ENCODE measurements at regions not wholly inside any gene's neighbourhood (a gene's known extent, or its start where the extent isn't known, plus 50 kb on each side); places are given as distances from the start of the nearest gene placed in this dataset.

GRCh38 chr4:178066338-178066941 is 624.2 kb upstream of the AGA start:
- Mint-ChIP-seq H3K36me3 (ENCODE audit: insufficient read depth, unreplicated experiment) (no peaks in the 10 kb centered on the region), H3K27ac (ENCODE audit: low read depth, unreplicated experiment) (no peak overlapping the region), H3K4me1 (ENCODE audit: insufficient read depth, unreplicated experiment) (no peaks in the 10 kb centered on the region), H3K27me3 (ENCODE audit: insufficient read depth, unreplicated experiment) (no peaks in the 10 kb centered on the region), H3K9me3 (ENCODE audit: unreplicated experiment) (no peaks in the 10 kb centered on the region), H3K4me3 (ENCODE audit: unreplicated experiment) (no peak overlapping the region)
- POLR2A ChIA-PET: no interaction called here
- TF ChIP-seq, protein P1, sequence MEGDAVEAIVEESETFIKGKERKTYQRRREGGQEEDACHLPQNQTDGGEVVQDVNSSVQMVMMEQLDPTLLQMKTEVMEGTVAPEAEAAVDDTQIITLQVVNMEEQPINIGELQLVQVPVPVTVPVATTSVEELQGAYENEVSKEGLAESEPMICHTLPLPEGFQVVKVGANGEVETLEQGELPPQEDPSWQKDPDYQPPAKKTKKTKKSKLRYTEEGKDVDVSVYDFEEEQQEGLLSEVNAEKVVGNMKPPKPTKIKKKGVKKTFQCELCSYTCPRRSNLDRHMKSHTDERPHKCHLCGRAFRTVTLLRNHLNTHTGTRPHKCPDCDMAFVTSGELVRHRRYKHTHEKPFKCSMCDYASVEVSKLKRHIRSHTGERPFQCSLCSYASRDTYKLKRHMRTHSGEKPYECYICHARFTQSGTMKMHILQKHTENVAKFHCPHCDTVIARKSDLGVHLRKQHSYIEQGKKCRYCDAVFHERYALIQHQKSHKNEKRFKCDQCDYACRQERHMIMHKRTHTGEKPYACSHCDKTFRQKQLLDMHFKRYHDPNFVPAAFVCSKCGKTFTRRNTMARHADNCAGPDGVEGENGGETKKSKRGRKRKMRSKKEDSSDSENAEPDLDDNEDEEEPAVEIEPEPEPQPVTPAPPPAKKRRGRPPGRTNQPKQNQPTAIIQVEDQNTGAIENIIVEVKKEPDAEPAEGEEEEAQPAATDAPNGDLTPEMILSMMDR (IDR thresholded peaks at IDR 0.05; ENCODE audit: unreplicated experiment): no peak
- CTCF ChIA-PET: no interaction called here
- intact Hi-C loops (cut with micrococcal nuclease): no loop called here
- no peak for DNase-seq (ENCODE audit: unreplicated experiment)
- no TSS peak for BruUV-seq (replicated peaks)

- no TSS peak for BruUV-seq (replicated peaks)
- intact Hi-C loops (cut with micrococcal nuclease): no loop called here
- ChIA-PET POLR2A (no interaction called here), CTCF (no interaction called here)
- TF ChIP-seq, protein P1 (IDR thresholded peaks at IDR 0.05; ENCODE audit: unreplicated experiment): no peak
- Mint-ChIP-seq H3K27ac (ENCODE audit: low read depth, unreplicated experiment) (no peak overlapping the region), H3K9me3 (ENCODE audit: unreplicated experiment) (peaks cover 7% of the 10 kb centered on the region), H3K4me1 (ENCODE audit: insufficient read depth, unreplicated experiment) (peaks cover 11% of the 10 kb centered on the region), H3K4me3 (ENCODE audit: unreplicated experiment) (no peak overlapping the region), H3K27me3 (ENCODE audit: insufficient read depth, unreplicated experiment) (no peaks in the 10 kb centered on the region), H3K36me3 (ENCODE audit: insufficient read depth, unreplicated experiment) (no peaks in the 10 kb centered on the region)
- DNase-seq (ENCODE audit: unreplicated experiment): no peak
Measured at GRCh38 chr4:178068136-178068535, 625.9 kb upstream of the AGA start.

GRCh38 chr4:178070163-178070562 is 627.9 kb upstream of the AGA start:
- ChIA-PET POLR2A (no interaction called here), CTCF (interaction anchor here (0.6 kb wide), 1 partner anchor 33 kb away, joined by 6 read pairs; no protein-coding TSS in a partner anchor)
- DNase-seq (ENCODE audit: unreplicated experiment): no peak
- no peak overlapping the region for H3K27ac Mint-ChIP-seq (ENCODE audit: low read depth, unreplicated experiment)
- TF ChIP-seq, protein P1 (IDR thresholded peaks at IDR 0.05; ENCODE audit: unreplicated experiment): no peak
- intact Hi-C loops (cut with micrococcal nuclease): no loop called here
- peaks cover 7% of the 10 kb centered on the region for H3K9me3 Mint-ChIP-seq (ENCODE audit: unreplicated experiment)
- H3K4me1 Mint-ChIP-seq (ENCODE audit: insufficient read depth, unreplicated experiment): peaks cover 16% of the 10 kb centered on the region
- no peaks in the 10 kb centered on the region for H3K36me3 Mint-ChIP-seq (ENCODE audit: insufficient read depth, unreplicated experiment)
- H3K4me3 Mint-ChIP-seq (ENCODE audit: unreplicated experiment): no peak overlapping the region
- BruUV-seq (replicated peaks): no TSS peak
- no peaks in the 10 kb centered on the region for H3K27me3 Mint-ChIP-seq (ENCODE audit: insufficient read depth, unreplicated experiment)

DNA sequence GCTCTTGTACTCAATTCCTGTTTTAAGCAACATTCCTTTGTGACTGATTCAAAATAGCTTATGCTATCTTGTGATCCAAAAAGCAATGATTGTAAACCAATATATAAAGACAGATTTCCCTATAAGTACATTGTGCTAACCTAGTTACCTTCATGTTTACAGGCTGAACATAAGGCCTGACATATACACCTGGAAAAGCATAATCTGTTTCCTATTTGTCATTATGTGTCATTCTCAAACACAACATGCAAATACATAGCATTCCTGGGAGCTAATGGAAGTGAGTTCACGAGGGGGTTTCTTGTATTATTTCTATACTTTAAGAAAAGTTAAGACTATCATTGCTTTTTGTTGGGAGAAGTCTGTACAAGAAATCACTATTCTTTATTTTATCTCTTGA is 638.1 kb upstream of the AGA start:
- intact Hi-C loops (cut with micrococcal nuclease): no loop called here
- Mint-ChIP-seq H3K4me1 (ENCODE audit: insufficient read depth, unreplicated experiment) (peaks cover 5% of the 10 kb centered on the region), H3K27me3 (ENCODE audit: insufficient read depth, unreplicated experiment) (no peaks in the 10 kb centered on the region), H3K9me3 (ENCODE audit: unreplicated experiment) (no peaks in the 10 kb centered on the region), H3K36me3 (ENCODE audit: insufficient read depth, unreplicated experiment) (no peaks in the 10 kb centered on the region), H3K4me3 (ENCODE audit: unreplicated experiment) (no peak overlapping the region), H3K27ac (ENCODE audit: low read depth, unreplicated experiment) (no peak overlapping the region)
- DNase-seq (ENCODE audit: unreplicated experiment): no peak
- TF ChIP-seq, protein P1 (IDR thresholded peaks at IDR 0.05; ENCODE audit: unreplicated experiment): no peak
- no TSS peak for BruUV-seq (replicated peaks)
- ChIA-PET CTCF (interaction anchor here (0.6 kb wide), 1 partner anchor 413 kb away, joined by 3 read pairs; no protein-coding TSS in a partner anchor), POLR2A (no interaction called here)
